ENCODE measurements at regions not wholly inside any gene's neighbourhood (a gene's known extent, or its start where the extent isn't known, plus 50 kb on each side); places are given as distances from the start of the nearest gene placed in this dataset.

DNA sequence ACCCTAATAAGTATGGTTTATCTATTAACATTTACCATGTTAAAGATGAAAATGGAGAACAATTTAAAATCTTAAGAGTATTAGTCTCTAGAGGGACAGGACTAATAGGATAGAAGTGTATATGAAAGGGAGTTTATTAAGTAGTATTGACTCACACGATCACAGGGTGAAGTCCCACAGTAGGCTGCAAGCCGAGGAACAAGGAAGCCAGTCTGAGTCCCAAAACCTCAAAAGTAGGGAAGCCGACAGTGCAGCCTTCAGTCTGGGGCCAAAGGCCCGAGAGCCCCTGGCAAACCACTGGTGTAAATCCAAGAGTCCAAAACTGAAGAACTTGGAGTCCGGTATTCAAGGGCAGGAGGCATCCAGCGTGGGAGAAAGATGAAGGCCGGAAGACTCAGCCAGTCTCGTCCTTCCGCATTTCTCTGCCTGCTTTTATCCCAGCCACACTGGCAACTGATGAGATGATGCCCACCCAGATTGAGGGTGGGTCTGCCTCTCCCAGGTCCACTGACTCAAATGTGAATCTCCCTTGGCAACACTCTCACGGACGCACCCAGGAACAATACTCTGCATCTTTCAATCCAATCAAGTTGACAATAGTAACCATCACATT lies 140.8 kb upstream of the FAM20C start:
- TF ChIP-seq ISL1 (CRISPR knock-in tag; IDR thresholded peaks at IDR 0.05) (no peak), ARNTL (CRISPR knock-in tag; IDR thresholded peaks at IDR 0.05; ENCODE audit: borderline replicate concordance, low read depth) (no peak), RARB (CRISPR knock-in tag; IDR thresholded peaks at IDR 0.05) (no peak), ZFP30 (CRISPR knock-in tag; IDR thresholded peaks at IDR 0.05) (no peak), SNAI2 (CRISPR knock-in tag; IDR thresholded peaks at IDR 0.05) (no peak)
